Stimulated activated CD4-positive, alpha-beta T cell treated with anti-CD3 and anti-CD28 coated beads, Interleukin-4, amount 100 ng/mL, for 1 hour (primary cell): ENCODE measurements at regions not wholly inside any gene's neighbourhood (a gene's known extent, or its start where the extent isn't known, plus 50 kb on each side); places are given as distances from the start of the nearest gene placed in this dataset.
"Not testable (repeated sequence)": the region's sequence is repeated elsewhere in the genome, so short reads cannot be mapped to it uniquely, and the experiment has no call there.

ENCODE experiments used
- DNase-seq: peaks from one replicate; pipeline ENCODE4 v3.0.0-alpha.2; 2020

- DNase-seq = not testable (repeated sequence)
Observed at GRCh38 chr3:105296182-105296822, 70.4 kb upstream of the ALCAM start.

- no peak for DNase-seq
Observed at GRCh38 chr3:105304487-105304886, 62.2 kb upstream of the ALCAM start.

- DNase-seq = no peak
Observed at GRCh38 chr3:105315144-105315543, 51.6 kb upstream of the ALCAM start.

- DNase-seq = no peak
Observed at GRCh38 chr3:105315815-105316214, 50.9 kb upstream of the ALCAM start.

- DNase-seq = no peak
Observed at GRCh38 chr3:105316331-105316730, 50.4 kb upstream of the ALCAM start.
